Keratinocyte (primary cell): ENCODE measurements at regions not wholly inside any gene's neighbourhood (a gene's known extent, or its start where the extent isn't known, plus 50 kb on each side); places are given as distances from the start of the nearest gene placed in this dataset.

Experiments used
- CTCF ChIP-seq, 3 experiments: IDR thresholded peaks in 1 of 3; conservative IDR thresholded peaks in 1 of 3; optimal IDR thresholded peaks in 1 of 3; 2 replicates in 2 of 3; 3 replicates in 1 of 3; pipeline versions ENCODE3 to v1.5.1; 2011; ENCODE audit warnings: low read length in 3 of 3, mild to moderate bottlenecking in 3 of 3, moderate library complexity in 2 of 3, control low read depth in 1 of 3, inconsistent platforms in 1 of 3; ENCODE audit not compliant: insufficient read depth in 2 of 3; ENCODE audit errors: extremely low read depth in 1 of 3
- EZH2 ChIP-seq: IDR thresholded peaks from one replicate; pipeline ENCODE4 v1.6.1; 2012; ENCODE audit warnings: inconsistent platforms, mild to moderate bottlenecking, low read length, moderate library complexity

DNA sequence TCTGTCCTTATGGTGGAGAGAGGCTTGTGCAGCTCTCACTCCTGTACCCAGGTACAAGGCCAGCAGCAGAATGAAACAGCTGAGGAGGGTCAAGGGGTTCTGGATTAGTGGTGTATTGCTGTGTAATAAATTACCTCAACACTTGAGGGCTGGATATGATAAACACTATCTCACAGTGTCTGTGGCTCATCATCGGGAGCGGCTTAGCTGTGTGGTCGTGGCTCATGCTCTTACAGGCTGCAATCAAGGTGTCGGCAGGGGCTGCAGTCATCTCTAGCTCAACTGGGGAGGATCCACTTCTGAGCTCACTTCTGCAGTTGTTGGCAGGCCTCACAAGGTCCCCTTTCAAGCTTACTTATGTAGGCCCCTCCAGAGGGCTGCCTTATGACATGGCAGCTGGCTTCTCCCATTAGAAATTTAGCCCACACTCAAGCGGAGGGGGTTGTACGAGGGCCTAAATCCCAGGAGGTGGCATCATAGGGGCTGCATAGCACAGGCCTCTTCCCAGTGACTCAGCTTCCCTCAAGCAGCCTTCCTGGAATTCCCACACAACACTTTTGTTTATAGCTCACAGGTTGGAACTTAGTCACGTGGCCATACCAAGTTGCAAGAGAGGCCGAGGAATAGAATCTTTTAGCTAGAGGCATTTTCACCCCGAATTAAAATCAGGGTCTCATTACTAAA lies 148.2 kb upstream of the RPS6KA3 start:
- TF ChIP-seq CTCF (optimal IDR thresholded peaks at IDR 0.05 in 1 of 3, IDR thresholded peaks at IDR 0.05 in 1 of 3, conservative IDR thresholded peaks at IDR 0.05 in 1 of 3; ENCODE audit: extremely low read depth in 1 of 3, insufficient read depth in 2 of 3, low read length in 3 of 3) (no peak), EZH2 (no peak)
